Adrenal gland (tissue), 5 donors: ENCODE measurements at regions not wholly inside any gene's neighbourhood (a gene's known extent, or its start where the extent isn't known, plus 50 kb on each side); places are given as distances from the start of the nearest gene placed in this dataset.

Experiments used
- POLR2A ChIP-seq, 2 donors: fragments of 450-650 bp; IDR thresholded peaks; one replicate each; pipeline ENCODE4 v1.6.1; 2017; ENCODE audit warnings: antibody characterized with exemption in 2 of 2, mild to moderate bottlenecking in 2 of 2, moderate library complexity in 1 of 2
- TF ChIP-seq, protein P1 (sequence below), 6 experiments: fragments of 450-650 bp in 4 of 6; fragments of 200-600 bp in 2 of 6; sonication (generic) in 1 of 6; IDR thresholded peaks; 1 replicate in 5 of 6; 2 replicates in 1 of 6; pipeline versions ENCODE4 v1.5.1 to v1.8.0; 2016 to 2021; ENCODE audit warnings: antibody characterized with exemption in 6 of 6, mild to moderate bottlenecking in 2 of 6, moderate library complexity in 1 of 6
- donor health status: DM: no; HTN: no; CAD: no.

DNA sequence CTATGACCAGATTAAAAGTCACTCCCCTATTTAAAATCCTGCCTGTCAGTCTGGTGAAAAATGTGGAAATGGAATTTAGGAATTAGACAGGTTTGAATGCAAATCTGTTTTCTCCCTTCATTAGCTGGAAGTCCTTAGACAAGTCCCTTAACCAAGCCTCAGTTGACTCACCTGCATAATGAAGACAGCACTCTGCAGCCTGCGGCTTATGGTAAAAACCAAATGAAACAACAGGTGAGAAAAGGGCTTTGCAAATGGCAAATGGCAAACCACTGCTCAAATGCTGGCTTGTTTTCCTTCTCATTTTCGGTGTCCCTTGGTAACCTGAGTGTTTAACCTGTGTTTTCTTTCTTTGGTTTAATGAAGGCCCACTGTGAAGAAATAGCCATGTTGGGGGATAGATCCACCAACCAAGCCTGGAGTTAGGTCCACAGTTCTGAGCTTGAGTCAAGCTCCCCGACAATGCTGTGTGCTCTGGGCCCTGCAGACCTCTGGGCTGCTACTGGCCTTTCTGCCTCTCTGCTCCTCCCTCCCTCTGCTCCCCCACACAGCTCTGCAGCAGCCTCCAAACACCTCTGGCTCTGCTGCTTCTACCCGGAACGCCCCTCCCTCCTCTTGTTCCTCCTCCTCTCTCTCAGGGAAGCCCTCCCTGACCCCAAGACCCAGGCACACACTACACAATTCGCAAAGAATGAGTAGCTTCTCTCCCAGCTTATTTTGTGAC is 641.8 kb downstream of the MATN1 start:
- TF ChIP-seq, protein P1, sequence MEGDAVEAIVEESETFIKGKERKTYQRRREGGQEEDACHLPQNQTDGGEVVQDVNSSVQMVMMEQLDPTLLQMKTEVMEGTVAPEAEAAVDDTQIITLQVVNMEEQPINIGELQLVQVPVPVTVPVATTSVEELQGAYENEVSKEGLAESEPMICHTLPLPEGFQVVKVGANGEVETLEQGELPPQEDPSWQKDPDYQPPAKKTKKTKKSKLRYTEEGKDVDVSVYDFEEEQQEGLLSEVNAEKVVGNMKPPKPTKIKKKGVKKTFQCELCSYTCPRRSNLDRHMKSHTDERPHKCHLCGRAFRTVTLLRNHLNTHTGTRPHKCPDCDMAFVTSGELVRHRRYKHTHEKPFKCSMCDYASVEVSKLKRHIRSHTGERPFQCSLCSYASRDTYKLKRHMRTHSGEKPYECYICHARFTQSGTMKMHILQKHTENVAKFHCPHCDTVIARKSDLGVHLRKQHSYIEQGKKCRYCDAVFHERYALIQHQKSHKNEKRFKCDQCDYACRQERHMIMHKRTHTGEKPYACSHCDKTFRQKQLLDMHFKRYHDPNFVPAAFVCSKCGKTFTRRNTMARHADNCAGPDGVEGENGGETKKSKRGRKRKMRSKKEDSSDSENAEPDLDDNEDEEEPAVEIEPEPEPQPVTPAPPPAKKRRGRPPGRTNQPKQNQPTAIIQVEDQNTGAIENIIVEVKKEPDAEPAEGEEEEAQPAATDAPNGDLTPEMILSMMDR (IDR thresholded peaks at IDR 0.05), result no peak
- no peak for TF ChIP-seq POLR2A (IDR thresholded peaks at IDR 0.05)
